ENCODE measurements at regions not wholly inside any gene's neighbourhood (a gene's known extent, or its start where the extent isn't known, plus 50 kb on each side); places are given as distances from the start of the nearest gene placed in this dataset.

DNA sequence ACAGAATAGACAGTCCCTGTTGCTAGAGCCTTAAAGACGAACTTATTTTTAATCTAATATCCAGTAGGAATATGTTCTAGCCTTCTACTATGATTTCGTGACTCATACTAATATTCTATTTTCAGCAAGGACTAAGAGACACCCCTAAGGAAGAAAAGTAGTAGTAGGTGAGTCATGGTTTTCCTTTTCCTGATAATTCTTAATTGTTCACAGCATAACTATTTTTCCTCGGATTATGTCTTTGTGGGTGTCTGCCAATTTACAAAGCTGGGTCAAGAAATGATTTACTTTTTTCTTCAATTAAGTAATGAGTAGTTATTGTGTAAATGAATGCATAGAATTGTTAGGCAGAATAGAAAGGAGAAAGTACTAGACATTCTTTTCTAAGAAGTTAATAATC lies 292.2 kb downstream of the TOX3 start:
- no peaks in the 10 kb centered on the region for H3K4me1 Mint-ChIP-seq (ENCODE audit: low read depth)
- no peak overlapping the region for H3K27ac Mint-ChIP-seq
- CTCF ChIA-PET = no interaction called here
- H3K36me3 Mint-ChIP-seq (ENCODE audit: low read depth) = no peaks in the 10 kb centered on the region
- DNase-seq = no peak
- no peaks in the 10 kb centered on the region for H3K27me3 Mint-ChIP-seq (ENCODE audit: low read depth)
- H3K4me3 Mint-ChIP-seq = no peak overlapping the region
- intact Hi-C loops (cut with micrococcal nuclease) = no loop called here
- no peaks in the 10 kb centered on the region for H3K9me3 Mint-ChIP-seq

DNA sequence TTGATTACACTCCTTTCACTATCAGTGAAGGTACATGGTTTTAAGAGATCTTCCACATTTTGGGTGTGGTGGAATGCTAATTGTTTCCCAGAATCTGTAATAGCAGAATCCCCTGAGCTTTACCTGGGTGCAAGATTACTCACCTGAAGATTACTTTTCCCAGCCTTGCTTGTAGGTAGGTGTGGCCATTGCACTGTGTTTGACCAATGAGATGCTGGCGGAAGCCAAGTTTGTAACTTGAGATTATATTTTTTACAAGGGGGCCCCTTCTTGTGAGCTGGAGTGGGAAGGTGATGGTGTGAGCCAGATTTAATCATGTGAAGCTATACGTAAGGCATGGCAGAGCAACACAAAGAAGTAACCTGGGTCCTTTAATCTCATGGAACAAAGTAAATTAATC lies 294.3 kb downstream of the TOX3 start:
- H3K4me3 Mint-ChIP-seq = no peak overlapping the region
- CTCF ChIA-PET = no interaction called here
- no peak for DNase-seq
- H3K36me3 Mint-ChIP-seq (ENCODE audit: low read depth) = no peaks in the 10 kb centered on the region
- H3K27ac Mint-ChIP-seq = no peak overlapping the region
- intact Hi-C loops (cut with micrococcal nuclease) = no loop called here
- H3K27me3 Mint-ChIP-seq (ENCODE audit: low read depth) = no peaks in the 10 kb centered on the region
- peaks cover 8% of the 10 kb centered on the region for H3K9me3 Mint-ChIP-seq
- H3K4me1 Mint-ChIP-seq (ENCODE audit: low read depth) = no peaks in the 10 kb centered on the region

DNA sequence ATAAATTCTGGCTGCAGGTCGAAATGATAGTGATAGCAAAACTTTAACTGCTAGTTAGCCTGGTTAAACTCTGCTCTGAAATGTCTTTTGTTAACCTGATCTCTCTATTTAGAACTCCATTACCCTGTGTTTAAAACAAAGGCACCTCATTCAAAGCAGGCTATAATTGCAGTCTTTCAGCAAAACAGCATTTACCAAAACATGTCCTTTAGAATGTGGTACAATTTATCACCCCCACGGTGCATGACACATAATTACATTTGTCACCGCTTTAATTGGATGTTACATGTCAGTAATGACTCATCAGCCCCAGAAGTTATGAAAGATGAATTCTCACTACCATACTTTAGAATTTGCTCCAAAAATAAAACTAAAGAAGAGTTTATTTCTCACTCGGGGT lies 295.4 kb downstream of the TOX3 start:
- Mint-ChIP-seq H3K9me3 (peaks cover 15% of the 10 kb centered on the region), H3K36me3 (ENCODE audit: low read depth) (no peaks in the 10 kb centered on the region), H3K4me1 (ENCODE audit: low read depth) (no peaks in the 10 kb centered on the region), H3K4me3 (no peak overlapping the region), H3K27ac (no peak overlapping the region), H3K27me3 (ENCODE audit: low read depth) (no peaks in the 10 kb centered on the region)
- intact Hi-C loops (cut with micrococcal nuclease) = no loop called here
- CTCF ChIA-PET = no interaction called here
- no peak for DNase-seq

DNA sequence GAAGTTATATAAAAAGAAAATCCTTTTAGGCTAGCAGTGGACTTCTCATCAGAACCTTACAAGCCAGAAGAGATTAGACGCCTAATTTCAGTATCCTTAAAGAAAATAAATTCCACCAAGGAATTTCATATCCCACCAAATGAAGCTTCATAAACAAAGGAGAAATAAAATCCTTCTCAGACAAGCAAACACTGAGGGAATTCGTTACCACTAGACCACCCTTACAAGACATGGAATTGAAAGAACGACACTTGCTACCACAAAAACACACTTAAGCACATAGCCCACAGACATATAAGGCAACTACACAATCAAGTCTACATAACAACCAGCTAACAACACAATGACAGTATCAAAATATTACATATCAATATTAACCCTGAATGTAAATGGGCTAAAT lies 299.2 kb downstream of the TOX3 start:
- no peak overlapping the region for H3K4me3 Mint-ChIP-seq

DNA sequence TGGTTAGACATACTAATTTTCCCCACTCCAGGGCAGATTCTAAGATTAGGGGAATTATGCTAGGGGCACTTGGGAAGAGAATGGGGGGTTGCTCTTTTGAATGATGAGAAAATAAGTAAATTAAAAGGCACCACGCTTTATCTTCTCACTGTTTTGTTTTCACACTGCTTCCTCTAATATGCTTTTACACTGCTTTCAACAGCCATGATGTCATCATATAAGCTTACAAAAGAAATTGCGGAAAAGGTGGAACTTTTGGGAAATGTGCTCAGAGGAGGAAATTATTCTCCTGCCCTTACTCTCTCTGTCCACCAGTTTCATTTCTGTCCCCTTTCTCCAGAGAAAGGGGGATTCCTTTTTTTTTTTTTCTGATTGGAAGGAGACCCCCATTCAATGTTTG lies 308.2 kb downstream of the TOX3 start:
- H3K27ac Mint-ChIP-seq = no peak overlapping the region

More for the DNA sequence above, 299.2 kb downstream of the TOX3 start:
- Mint-ChIP-seq H3K4me1 (ENCODE audit: low read depth) (no peaks in the 10 kb centered on the region), H3K27ac (no peak overlapping the region), H3K27me3 (ENCODE audit: low read depth) (no peaks in the 10 kb centered on the region), H3K36me3 (ENCODE audit: low read depth) (no peaks in the 10 kb centered on the region), H3K9me3 (peaks cover 21% of the 10 kb centered on the region)
- intact Hi-C loops (cut with micrococcal nuclease) = no loop called here
- CTCF ChIA-PET = no interaction called here
- no peak for DNase-seq

DNA sequence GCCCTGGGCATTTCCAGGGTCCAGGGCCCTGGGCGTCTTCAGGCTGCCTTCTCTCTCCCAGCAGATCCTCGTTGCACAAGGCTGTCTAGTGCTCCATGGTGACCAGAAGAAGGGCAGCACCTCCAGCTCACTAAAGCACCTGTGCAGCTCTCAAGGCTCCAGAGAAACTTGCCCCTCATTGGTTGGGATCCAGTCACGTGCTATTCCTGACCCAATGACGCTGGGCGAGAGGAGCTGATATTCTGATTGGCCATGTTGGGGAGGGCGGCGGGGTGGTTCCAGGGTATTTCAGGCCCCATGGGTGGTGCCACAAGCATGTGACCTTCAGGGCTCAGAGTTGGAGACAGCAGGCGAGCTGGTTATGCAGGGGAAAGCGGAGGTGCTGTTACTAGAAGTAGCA lies 309.1 kb downstream of the TOX3 start:
- no peaks in the 10 kb centered on the region for H3K9me3 Mint-ChIP-seq
- intact Hi-C loops (cut with micrococcal nuclease) = no loop called here
- CTCF ChIA-PET = no interaction called here
- no peaks in the 10 kb centered on the region for H3K36me3 Mint-ChIP-seq (ENCODE audit: low read depth)
- H3K4me1 Mint-ChIP-seq (ENCODE audit: low read depth) = no peaks in the 10 kb centered on the region
- H3K27ac Mint-ChIP-seq = no peak overlapping the region
- no peaks in the 10 kb centered on the region for H3K27me3 Mint-ChIP-seq (ENCODE audit: low read depth)
- no peak for DNase-seq
- no peak overlapping the region for H3K4me3 Mint-ChIP-seq

More for the DNA sequence above, 308.2 kb downstream of the TOX3 start:
- no peaks in the 10 kb centered on the region for H3K27me3 Mint-ChIP-seq (ENCODE audit: low read depth)
- no peaks in the 10 kb centered on the region for H3K4me1 Mint-ChIP-seq (ENCODE audit: low read depth)
- no peak overlapping the region for H3K4me3 Mint-ChIP-seq
- CTCF ChIA-PET = no interaction called here
- H3K9me3 Mint-ChIP-seq = no peaks in the 10 kb centered on the region
- intact Hi-C loops (cut with micrococcal nuclease) = no loop called here
- no peaks in the 10 kb centered on the region for H3K36me3 Mint-ChIP-seq (ENCODE audit: low read depth)
- no peak for DNase-seq

DNA sequence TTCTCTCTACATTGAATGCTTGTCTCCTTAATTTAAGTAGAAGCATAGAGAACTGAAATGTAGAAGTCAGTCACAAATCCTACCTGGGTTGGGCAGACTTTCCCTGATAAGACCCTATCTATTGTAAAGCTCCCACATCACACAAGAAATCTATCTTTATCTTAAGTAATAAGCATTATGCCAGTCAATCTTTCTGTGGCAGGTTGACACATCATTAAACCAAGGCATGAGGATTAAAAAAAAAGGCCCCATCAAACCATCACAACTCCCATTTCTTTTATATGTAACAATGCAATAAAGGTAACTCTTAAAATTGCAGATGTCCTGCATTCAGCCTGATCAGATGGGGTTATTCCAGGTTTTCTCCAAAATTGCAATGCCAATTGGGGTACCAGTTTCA lies 311.8 kb downstream of the TOX3 start:
- Mint-ChIP-seq H3K4me1 (ENCODE audit: low read depth) (no peaks in the 10 kb centered on the region), H3K27me3 (ENCODE audit: low read depth) (no peaks in the 10 kb centered on the region), H3K4me3 (no peak overlapping the region), H3K36me3 (ENCODE audit: low read depth) (no peaks in the 10 kb centered on the region), H3K27ac (no peak overlapping the region), H3K9me3 (peaks cover 2% of the 10 kb centered on the region)
- intact Hi-C loops (cut with micrococcal nuclease) = no loop called here
- DNase-seq = no peak
- CTCF ChIA-PET = interaction anchor here (0.7 kb wide), 1 partner anchor 681 kb away, joined by 5 read pairs; no protein-coding TSS in a partner anchor

DNA sequence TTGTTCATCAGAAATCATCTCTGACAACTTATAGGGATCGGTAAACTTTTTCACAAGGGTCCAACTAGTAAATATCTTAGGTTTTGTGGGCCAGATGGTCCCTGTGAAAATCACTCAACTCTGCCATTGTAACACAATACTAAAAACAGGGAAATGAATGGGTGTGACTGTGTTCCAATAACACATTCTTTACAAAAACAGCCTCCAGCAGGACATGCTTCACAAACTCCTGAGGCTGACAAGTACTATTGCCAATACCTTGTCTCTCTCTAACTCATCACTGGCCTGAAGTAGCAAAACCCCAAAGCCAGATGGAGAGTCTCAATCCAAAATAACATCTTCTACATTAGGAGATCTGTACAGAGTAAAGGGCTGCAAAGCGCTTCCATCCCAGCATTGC lies 312.3 kb downstream of the TOX3 start:
- intact Hi-C loops (cut with micrococcal nuclease) = no loop called here
- CTCF ChIA-PET = no interaction called here
- H3K27me3 Mint-ChIP-seq (ENCODE audit: low read depth) = no peaks in the 10 kb centered on the region
- H3K4me3 Mint-ChIP-seq = no peak overlapping the region
- H3K27ac Mint-ChIP-seq = no peak overlapping the region
- no peaks in the 10 kb centered on the region for H3K4me1 Mint-ChIP-seq (ENCODE audit: low read depth)
- no peak for DNase-seq
- H3K9me3 Mint-ChIP-seq = peaks cover 2% of the 10 kb centered on the region
- H3K36me3 Mint-ChIP-seq (ENCODE audit: low read depth) = no peaks in the 10 kb centered on the region

DNA sequence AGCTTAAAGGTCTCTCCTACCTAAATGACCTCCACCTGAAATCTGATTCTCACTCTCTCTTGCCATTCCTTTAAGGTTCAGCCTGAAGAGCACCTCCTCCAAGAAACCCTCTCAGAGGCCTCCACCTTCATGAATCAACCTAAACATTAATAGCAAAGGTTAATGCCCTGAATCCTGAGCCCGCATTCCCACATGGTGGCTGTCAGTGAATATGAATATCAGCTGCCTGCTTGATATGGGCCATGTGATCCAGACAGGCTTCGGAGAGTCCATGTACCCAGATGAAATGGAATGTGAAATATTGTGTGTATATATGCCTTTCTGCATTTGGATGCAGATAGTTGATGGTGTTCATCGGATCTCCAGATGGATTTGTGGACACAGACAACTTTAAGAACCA lies 317.5 kb downstream of the TOX3 start:
- H3K27ac Mint-ChIP-seq = no peak overlapping the region
- H3K4me1 Mint-ChIP-seq (ENCODE audit: low read depth) = no peaks in the 10 kb centered on the region
- no peak overlapping the region for H3K4me3 Mint-ChIP-seq
- DNase-seq = no peak
- CTCF ChIA-PET = no interaction called here
- no peaks in the 10 kb centered on the region for H3K36me3 Mint-ChIP-seq (ENCODE audit: low read depth)
- intact Hi-C loops (cut with micrococcal nuclease) = no loop called here
- peaks cover 6% of the 10 kb centered on the region for H3K9me3 Mint-ChIP-seq
- no peaks in the 10 kb centered on the region for H3K27me3 Mint-ChIP-seq (ENCODE audit: low read depth)

DNA sequence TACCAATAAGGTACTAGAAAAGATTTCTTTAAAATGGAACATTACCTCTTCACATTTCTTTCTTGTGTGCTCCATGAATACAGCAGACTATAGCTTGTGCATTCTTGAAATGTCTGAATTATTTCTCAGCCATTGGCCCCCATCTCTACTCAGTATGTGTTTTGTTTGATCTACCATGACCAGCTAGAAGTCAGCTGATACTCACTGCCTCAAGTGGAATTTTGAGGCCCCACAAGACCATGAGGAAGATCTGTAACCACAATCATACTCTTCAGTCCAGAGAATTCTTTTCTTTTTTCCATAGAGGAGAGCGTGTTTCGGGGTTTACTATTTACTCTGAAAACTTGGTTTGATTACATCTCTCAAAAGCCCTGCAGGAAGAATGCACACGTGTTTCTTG lies 319.1 kb downstream of the TOX3 start:
- Mint-ChIP-seq H3K4me3 (no peak overlapping the region), H3K27ac (no peak overlapping the region), H3K4me1 (ENCODE audit: low read depth) (no peaks in the 10 kb centered on the region), H3K36me3 (ENCODE audit: low read depth) (no peaks in the 10 kb centered on the region), H3K9me3 (peaks cover 6% of the 10 kb centered on the region), H3K27me3 (ENCODE audit: low read depth) (no peaks in the 10 kb centered on the region)
- CTCF ChIA-PET = interaction anchor here (0.7 kb wide), 1 partner anchor 13 kb away, joined by 3 read pairs; no protein-coding TSS in a partner anchor
- DNase-seq = no peak
- intact Hi-C loops (cut with micrococcal nuclease) = no loop called here

DNA sequence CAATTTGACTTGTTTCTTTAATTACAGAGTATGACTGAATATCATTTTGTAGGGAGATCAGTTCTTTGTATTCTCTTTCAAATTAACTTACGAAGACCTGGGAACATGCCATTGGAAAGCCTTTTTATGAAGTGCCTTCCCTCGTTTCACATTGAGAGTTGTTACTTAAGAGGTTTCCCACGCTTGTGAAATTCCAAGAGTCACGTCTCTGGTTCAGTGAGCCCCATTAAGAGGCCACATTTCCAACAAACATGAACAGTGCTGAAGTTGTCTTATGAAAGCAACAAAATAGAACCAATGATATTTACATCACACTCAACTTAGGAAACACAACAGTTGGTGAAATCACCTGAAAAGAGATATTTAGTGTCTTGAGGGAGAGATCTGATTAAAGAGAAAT lies 334.1 kb downstream of the TOX3 start:
- no peak for DNase-seq

DNA sequence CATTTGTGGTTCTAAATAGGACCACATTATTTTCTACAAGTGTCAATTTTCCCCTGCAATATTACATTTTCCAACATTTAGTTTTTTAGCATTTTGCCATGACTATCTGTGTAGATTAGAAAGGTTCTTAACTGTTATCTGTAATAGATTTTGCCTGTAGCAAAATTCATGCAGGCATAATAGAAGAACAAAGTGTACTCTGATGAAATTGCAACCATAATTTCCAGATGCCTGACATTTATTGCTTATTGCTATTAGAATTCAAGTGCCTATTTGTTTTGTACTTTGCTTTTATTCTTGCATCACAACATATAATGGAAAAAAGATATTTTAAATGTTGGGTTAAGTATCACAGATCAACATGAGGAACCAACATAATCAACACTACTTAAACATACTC lies 337.7 kb downstream of the TOX3 start:
- no peak overlapping the region for H3K27ac Mint-ChIP-seq

More for the DNA sequence above, 334.1 kb downstream of the TOX3 start:
- Mint-ChIP-seq H3K9me3 (peaks cover 3% of the 10 kb centered on the region), H3K4me3 (no peak overlapping the region), H3K27me3 (ENCODE audit: low read depth) (no peaks in the 10 kb centered on the region), H3K27ac (no peak overlapping the region), H3K4me1 (ENCODE audit: low read depth) (no peaks in the 10 kb centered on the region), H3K36me3 (ENCODE audit: low read depth) (no peaks in the 10 kb centered on the region)
- intact Hi-C loops (cut with micrococcal nuclease) = no loop called here
- CTCF ChIA-PET = no interaction called here

DNA sequence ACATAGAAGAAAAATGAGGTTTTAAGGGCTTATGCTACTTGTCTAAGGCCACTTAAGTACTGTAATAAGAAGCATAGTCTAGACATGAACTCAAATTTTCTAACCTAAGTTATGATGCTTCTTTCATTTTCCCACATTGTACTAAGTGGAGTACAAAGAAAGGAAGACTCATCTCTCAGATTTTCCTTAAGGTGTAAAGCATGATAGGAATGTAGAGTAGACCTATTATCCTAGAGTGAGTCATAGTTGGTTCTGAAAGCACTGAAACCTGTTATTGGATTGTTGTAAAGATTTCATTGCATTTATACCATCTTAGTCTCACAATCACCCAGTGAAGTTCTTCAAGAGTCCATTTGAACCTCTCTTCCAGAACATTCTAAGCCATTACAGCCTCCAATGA lies 343.8 kb downstream of the TOX3 start:
- Mint-ChIP-seq H3K4me3 (no peak overlapping the region), H3K27ac (no peak overlapping the region), H3K27me3 (ENCODE audit: low read depth) (no peaks in the 10 kb centered on the region), H3K9me3 (no peaks in the 10 kb centered on the region), H3K36me3 (ENCODE audit: low read depth) (no peaks in the 10 kb centered on the region), H3K4me1 (ENCODE audit: low read depth) (no peaks in the 10 kb centered on the region)
- DNase-seq = no peak
- intact Hi-C loops (cut with micrococcal nuclease) = no loop called here
- CTCF ChIA-PET = interaction anchor here (2.0 kb wide), 1 partner anchor 11 kb away, joined by 8 read pairs; no protein-coding TSS in a partner anchor

More for the DNA sequence above, 337.7 kb downstream of the TOX3 start:
- CTCF ChIA-PET = no interaction called here
- Mint-ChIP-seq H3K4me3 (no peak overlapping the region), H3K4me1 (ENCODE audit: low read depth) (no peaks in the 10 kb centered on the region), H3K9me3 (no peaks in the 10 kb centered on the region), H3K27me3 (ENCODE audit: low read depth) (no peaks in the 10 kb centered on the region), H3K36me3 (ENCODE audit: low read depth) (no peaks in the 10 kb centered on the region)
- no peak for DNase-seq
- intact Hi-C loops (cut with micrococcal nuclease) = no loop called here

DNA sequence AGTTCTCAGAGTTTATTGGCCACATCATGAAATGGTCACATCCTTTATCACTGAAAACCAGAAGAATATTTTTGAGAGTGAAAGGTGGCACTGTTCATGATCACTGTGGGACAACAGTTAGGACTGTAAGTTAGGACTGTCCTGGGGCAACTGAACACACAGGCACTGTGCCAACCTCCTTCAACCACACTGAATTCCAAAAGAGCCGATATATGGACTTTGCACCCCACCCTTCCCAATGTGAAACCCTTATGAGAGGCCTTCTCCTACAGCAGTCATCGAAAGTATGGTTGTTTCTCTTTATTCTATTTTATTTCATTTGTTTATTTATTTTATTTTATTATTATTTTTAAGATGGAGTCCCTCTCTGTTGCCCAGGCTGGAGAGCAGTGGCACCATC lies 353.5 kb downstream of the TOX3 start:
- intact Hi-C loops (cut with micrococcal nuclease) = loop anchor here (5.0 kb wide), 1 partner anchor 1319 kb away; no protein-coding TSS in a partner anchor
- CTCF ChIA-PET = no interaction called here
- Mint-ChIP-seq H3K27ac (no peak overlapping the region), H3K4me1 (ENCODE audit: low read depth) (no peaks in the 10 kb centered on the region), H3K9me3 (no peaks in the 10 kb centered on the region), H3K4me3 (no peak overlapping the region), H3K36me3 (ENCODE audit: low read depth) (no peaks in the 10 kb centered on the region), H3K27me3 (ENCODE audit: low read depth) (no peaks in the 10 kb centered on the region)
- DNase-seq = no peak
